Dedifferentiated amniotic fluid mesenchymal stem cell (primary cell): ENCODE measurements at regions not wholly inside any gene's neighbourhood (a gene's known extent, or its start where the extent isn't known, plus 50 kb on each side); places are given as distances from the start of the nearest gene placed in this dataset.

Source experiments
- DNase-seq: peaks from one replicate; pipeline ENCODE4 v3.0.0-alpha.2; 2016; ENCODE audit errors: extremely low spot score

DNA sequence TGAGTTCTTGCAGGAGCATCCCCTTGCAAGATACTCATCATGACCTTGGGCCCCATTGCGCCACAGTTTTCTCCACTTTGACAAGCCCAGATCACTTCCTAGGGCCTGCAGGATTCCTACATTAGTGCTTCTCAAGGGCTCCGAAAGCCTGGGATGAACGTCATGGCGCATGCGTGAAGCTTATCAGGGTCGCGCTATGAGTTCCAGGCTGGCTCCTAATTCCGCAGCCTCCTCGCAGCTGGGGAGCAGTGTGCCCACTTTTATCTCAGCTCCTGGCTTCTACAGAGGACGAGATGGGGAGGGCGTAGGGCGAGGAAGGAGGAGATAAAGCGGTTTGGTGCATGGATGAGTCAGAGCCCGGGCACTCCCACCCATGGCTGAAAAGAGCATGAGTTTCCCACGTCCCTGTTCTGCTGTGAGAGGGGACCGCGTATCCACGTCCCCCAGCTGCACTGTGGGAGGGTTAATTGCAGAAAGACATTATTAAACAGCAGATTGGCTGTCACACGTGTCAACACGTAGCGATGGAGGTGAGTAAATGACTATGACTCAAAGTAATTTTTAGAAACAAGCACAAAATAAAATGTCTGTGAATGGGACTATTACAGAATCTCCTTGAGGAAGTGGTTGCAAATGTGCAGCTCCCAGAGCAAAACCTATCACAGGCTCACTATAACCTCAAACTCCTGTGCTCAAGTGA lies 72.9 kb upstream of the DSP start:
- no peak for DNase-seq

DNA sequence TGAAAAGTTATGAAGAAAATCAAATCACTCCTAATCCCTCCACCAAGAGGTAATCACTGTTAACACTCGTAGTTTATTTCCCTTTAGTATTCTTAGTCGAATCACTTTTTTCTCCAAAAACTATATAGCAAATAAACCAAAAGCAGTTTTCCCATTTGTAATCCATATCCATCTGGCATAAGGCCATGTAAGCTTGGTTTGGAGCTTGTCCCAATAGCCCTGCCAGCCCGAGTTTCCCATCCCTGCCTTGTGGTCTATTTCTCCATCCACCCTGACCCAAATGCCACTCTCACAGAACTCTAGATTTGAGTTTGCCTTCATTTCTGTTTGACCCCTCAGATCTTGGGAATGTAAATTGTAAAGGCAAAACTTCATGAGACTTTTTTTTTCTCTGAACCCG lies 71.8 kb upstream of the DSP start:
- peak; percentile 56 for DNase-seq

GRCh38 chr6:7471171-7471570 lies 70.3 kb upstream of the DSP start:
- DNase-seq: no peak

GRCh38 chr6:7473805-7474719 lies 67.4 kb upstream of the DSP start:
- no peak for DNase-seq

DNA sequence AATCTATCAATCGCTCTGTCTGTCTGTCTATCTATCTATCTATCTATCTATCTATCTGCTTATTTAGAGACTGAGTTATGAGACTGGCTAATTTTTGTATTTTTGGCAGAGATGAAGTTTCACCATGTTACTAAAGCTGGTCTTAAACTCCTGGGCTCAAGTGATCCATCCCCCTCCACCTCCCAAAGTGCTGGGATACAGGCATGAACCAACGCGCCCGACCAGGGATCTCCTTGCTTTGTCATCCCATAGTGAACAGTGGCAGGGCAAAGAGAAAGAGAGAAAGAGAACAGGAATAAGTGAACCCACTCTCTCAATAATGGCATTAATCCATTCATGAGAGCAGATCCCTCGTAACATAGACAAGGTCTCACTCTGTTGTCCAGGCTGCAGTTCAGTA lies 66.4 kb upstream of the DSP start:
- no peak for DNase-seq

DNA sequence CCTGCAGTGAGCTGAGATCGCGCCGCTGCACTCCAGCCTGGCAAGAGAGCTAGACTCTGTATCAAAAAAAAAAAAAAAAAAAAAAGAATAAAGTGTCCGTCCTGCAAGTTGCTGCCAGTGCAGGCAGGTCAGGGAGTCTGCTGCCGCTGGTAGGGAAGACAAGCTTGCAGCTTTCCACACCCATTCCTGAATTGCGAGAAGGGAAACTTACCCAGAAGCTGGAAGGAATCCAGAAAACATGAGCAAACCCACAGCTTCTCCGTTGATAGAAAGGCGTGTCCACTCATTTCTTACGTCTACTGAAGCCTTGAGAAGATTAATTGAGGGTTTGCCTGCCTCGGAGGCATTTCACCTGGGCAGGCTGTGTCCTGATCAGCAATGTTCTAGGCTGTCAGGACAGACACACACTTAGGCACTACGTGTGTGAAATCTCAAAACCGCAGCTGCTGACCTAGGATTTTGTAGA lies 61.6 kb upstream of the DSP start:
- DNase-seq: no peak

DNA sequence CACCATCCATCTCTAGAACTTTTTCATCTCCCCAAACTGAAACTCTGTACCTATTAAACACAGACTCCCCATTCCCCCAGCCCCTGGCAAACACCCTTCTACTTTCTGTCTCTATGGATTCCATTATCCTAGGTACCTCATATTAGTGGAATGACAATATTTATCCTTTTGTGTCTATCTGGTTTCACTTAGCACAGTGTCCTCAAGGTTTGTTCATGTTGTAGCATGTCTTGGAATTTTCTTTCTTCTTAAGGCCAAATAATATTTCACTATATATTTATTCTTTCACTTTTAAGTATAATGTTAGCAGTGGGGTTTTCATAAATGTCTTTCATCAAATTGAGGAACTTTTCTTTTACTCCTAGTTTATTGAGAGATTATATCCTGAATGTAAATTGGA lies 56.8 kb upstream of the DSP start:
- DNase-seq: no peak

GRCh38 chr6:7486951-7487350 lies 54.5 kb upstream of the DSP start:
- DNase-seq: no peak

DNA sequence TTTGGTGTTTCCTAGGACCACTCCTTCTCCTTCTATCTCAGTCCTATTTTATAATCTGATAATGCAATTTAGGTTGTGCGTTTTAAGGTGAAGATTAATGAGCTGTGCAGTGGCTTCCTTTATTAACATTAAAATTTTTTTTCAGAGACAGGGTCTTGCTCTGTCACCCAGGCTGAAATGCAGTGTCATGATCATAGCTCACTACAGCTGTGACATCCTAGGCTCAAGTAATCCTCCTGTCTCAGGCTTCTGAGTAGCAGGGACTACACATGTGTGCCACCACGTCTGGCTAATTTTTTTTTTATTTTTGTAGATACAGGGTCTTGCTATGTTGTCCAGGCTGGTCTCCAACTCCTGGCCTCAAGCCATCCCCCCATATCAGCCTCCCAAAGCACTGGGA lies 53.0 kb upstream of the DSP start:
- DNase-seq: no peak

GRCh38 chr6:7489376-7489775 lies 52.1 kb upstream of the DSP start:
- no peak for DNase-seq
